ENCODE measurements at regions not wholly inside any gene's neighbourhood (a gene's known extent, or its start where the extent isn't known, plus 50 kb on each side); places are given as distances from the start of the nearest gene placed in this dataset.
A peak's percentile ranks its signal among the peaks of the same experiment; 100 is the strongest.

DNA sequence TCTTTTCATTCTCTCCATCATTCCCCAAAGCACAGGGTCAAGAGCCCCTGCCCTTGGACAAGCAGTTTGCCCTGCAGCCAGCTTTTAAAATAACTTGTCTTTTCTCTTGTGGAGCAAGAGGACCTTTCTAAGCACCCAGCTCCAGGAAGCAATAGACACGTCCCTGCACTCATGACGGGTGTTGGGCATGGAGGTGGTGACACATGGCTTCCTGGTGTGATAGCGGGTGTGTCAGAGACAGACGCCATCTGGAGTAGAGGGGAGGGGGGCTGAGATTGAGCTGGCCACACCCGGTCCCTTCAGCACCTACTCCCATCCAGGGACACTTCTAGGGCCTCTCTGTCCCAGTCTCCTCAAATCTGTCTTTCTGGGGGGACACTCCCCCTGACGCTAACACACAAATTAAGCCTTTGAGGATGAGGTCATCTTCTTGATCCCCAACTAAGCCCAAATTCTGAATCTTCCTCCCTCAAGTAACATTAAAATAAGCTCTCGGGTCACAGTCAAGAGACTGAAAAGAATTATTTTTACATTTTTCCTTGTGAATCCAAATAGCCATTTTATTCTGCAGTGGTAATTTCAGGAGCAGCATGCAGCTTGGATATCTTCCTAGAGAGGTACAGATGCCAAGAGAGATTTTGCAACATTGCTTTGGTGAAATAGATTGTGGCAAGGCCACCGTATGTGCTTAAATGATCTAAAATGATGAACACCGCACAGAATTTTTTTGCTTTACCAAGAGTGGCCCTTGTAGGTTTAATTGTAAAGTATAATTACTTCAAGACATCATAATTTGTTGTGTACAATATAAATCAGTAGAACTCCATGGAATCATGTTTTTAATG is 216.6 kb upstream of the IRX3 start:
- H3K9me3 Mint-ChIP-seq (ENCODE audit: unreplicated experiment), result peaks cover 4% of the 10 kb centered on the region
- ChIA-PET POLR2A (interaction anchor here (0.5 kb wide), 1 partner anchor 41 kb away, joined by 4 read pairs; no protein-coding TSS in a partner anchor), CTCF (interaction anchor here (0.6 to 1.1 kb wide), 7 partner anchors 8 to 339 kb away, joined by 3 to 5 read pairs (median 3); no protein-coding TSS in a partner anchor)
- H3K27me3 Mint-ChIP-seq (ENCODE audit: insufficient read depth, unreplicated experiment), result no peaks in the 10 kb centered on the region
- intact Hi-C loops (cut with micrococcal nuclease), result no loop called here
- BruUV-seq (replicated peaks), result no TSS peak
- no peak overlapping the region for H3K27ac Mint-ChIP-seq (ENCODE audit: low read depth, unreplicated experiment)
- no peaks in the 10 kb centered on the region for H3K4me1 Mint-ChIP-seq (ENCODE audit: insufficient read depth, unreplicated experiment)
- TF ChIP-seq, protein P1, sequence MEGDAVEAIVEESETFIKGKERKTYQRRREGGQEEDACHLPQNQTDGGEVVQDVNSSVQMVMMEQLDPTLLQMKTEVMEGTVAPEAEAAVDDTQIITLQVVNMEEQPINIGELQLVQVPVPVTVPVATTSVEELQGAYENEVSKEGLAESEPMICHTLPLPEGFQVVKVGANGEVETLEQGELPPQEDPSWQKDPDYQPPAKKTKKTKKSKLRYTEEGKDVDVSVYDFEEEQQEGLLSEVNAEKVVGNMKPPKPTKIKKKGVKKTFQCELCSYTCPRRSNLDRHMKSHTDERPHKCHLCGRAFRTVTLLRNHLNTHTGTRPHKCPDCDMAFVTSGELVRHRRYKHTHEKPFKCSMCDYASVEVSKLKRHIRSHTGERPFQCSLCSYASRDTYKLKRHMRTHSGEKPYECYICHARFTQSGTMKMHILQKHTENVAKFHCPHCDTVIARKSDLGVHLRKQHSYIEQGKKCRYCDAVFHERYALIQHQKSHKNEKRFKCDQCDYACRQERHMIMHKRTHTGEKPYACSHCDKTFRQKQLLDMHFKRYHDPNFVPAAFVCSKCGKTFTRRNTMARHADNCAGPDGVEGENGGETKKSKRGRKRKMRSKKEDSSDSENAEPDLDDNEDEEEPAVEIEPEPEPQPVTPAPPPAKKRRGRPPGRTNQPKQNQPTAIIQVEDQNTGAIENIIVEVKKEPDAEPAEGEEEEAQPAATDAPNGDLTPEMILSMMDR (IDR thresholded peaks at IDR 0.05; ENCODE audit: unreplicated experiment), result no peak
- DNase-seq (ENCODE audit: unreplicated experiment), result no peak
- no peaks in the 10 kb centered on the region for H3K36me3 Mint-ChIP-seq (ENCODE audit: insufficient read depth, unreplicated experiment)
- H3K4me3 Mint-ChIP-seq (ENCODE audit: unreplicated experiment), result no peak overlapping the region

DNA sequence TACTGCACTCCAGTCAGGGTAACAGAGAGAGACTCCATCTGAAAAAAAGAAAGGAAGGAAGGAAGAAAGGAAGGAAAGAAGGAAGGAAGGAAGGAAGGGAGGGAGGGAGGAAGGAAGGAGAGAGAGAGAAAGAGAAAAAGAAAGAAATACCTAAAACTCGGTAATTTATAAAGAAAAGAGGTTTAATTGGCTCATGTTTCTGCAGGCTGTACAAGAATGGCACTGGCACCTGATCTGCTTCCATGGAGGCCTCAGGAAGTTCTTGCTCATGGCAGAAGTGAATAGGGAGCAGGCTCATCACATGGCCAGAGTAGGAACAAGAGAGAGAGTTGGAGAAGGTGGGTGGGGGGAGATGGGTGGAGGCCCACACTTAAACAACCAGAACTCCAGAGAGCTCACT is 215.2 kb upstream of the IRX3 start:
- DNase-seq (ENCODE audit: unreplicated experiment), result no peak
- H3K9me3 Mint-ChIP-seq (ENCODE audit: unreplicated experiment), result peaks cover 14% of the 10 kb centered on the region
- no TSS peak for BruUV-seq (replicated peaks)
- no peak overlapping the region for H3K27ac Mint-ChIP-seq (ENCODE audit: low read depth, unreplicated experiment)
- intact Hi-C loops (cut with micrococcal nuclease), result no loop called here
- ChIA-PET CTCF (interaction anchor here (1.1 kb wide), 1 partner anchor 9 kb away, joined by 5 read pairs; no protein-coding TSS in a partner anchor), POLR2A (no interaction called here)
- no peaks in the 10 kb centered on the region for H3K27me3 Mint-ChIP-seq (ENCODE audit: insufficient read depth, unreplicated experiment)
- H3K36me3 Mint-ChIP-seq (ENCODE audit: insufficient read depth, unreplicated experiment), result no peaks in the 10 kb centered on the region
- no peaks in the 10 kb centered on the region for H3K4me1 Mint-ChIP-seq (ENCODE audit: insufficient read depth, unreplicated experiment)
- TF ChIP-seq, protein P1 (IDR thresholded peaks at IDR 0.05; ENCODE audit: unreplicated experiment), result no peak
- H3K4me3 Mint-ChIP-seq (ENCODE audit: unreplicated experiment), result no peak overlapping the region

DNA sequence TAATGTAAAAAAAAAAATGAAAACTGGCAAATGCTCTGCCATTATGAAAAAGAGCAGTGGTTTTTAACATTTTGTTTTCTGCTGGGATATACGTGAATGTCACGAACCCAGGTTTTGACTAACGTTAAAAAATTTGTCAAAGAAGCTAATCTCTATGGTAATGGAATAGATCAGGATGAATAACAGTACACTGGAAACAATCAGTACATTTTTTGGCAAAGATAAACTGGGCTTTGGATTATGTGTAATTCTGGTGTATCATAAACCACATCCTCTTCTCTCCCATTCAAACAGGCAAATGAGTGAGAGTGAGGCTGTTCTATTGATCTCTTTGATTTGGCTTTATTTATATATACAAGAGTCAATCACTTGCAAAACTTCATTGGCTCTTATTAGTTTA is 207.0 kb upstream of the IRX3 start:
- POLR2A ChIA-PET, result interaction anchor here (0.7 kb wide), 1 partner anchor 285 kb away, joined by 3 read pairs; no protein-coding TSS in a partner anchor
- Mint-ChIP-seq H3K27me3 (ENCODE audit: insufficient read depth, unreplicated experiment) (no peaks in the 10 kb centered on the region), H3K27ac (ENCODE audit: low read depth, unreplicated experiment) (no peak overlapping the region), H3K4me1 (ENCODE audit: insufficient read depth, unreplicated experiment) (no peaks in the 10 kb centered on the region), H3K36me3 (ENCODE audit: insufficient read depth, unreplicated experiment) (no peaks in the 10 kb centered on the region), H3K4me3 (ENCODE audit: unreplicated experiment) (no peak overlapping the region), H3K9me3 (ENCODE audit: unreplicated experiment) (peaks cover 14% of the 10 kb centered on the region)
- no peak for DNase-seq (ENCODE audit: unreplicated experiment)
- CTCF ChIA-PET, result interaction anchor here (0.7 to 1.3 kb wide), 4 partner anchors 9 to 319 kb away, joined by 3 to 4 read pairs (median 4); no protein-coding TSS in a partner anchor
- intact Hi-C loops (cut with micrococcal nuclease), result no loop called here
- no TSS peak for BruUV-seq (replicated peaks)
- TF ChIP-seq, protein P1 (IDR thresholded peaks at IDR 0.05; ENCODE audit: unreplicated experiment), result no peak

DNA sequence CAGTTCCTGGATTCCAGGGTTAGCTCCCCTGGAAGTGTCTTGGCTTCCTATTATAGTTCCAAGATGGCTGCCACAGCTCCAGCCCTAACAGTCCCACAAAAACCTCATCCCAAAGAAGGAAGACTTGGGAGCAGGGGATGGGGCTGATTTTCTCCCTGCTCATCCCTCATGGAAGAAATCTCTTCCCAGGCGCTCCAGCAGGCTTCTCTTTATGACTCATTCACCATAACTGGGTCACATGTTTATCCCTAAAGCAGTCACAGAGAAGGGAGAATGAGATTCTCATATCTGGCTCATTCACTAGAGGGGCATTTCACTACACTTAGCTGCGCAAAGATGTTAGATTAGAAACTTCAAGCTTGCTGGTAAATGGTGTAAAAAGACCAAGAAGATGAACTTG is 206.5 kb upstream of the IRX3 start:
- no peaks in the 10 kb centered on the region for H3K27me3 Mint-ChIP-seq (ENCODE audit: insufficient read depth, unreplicated experiment)
- peaks cover 8% of the 10 kb centered on the region for H3K9me3 Mint-ChIP-seq (ENCODE audit: unreplicated experiment)
- no peaks in the 10 kb centered on the region for H3K4me1 Mint-ChIP-seq (ENCODE audit: insufficient read depth, unreplicated experiment)
- TF ChIP-seq, protein P1 (IDR thresholded peaks at IDR 0.05; ENCODE audit: unreplicated experiment), result no peak
- no peak overlapping the region for H3K27ac Mint-ChIP-seq (ENCODE audit: low read depth, unreplicated experiment)
- H3K4me3 Mint-ChIP-seq (ENCODE audit: unreplicated experiment), result no peak overlapping the region
- H3K36me3 Mint-ChIP-seq (ENCODE audit: insufficient read depth, unreplicated experiment), result no peaks in the 10 kb centered on the region
- intact Hi-C loops (cut with micrococcal nuclease), result no loop called here
- BruUV-seq (replicated peaks), result no TSS peak
- DNase-seq (ENCODE audit: unreplicated experiment), result peak; percentile 14
- POLR2A ChIA-PET, result no interaction called here
- CTCF ChIA-PET, result interaction anchor here (0.7 to 1.3 kb wide), 4 partner anchors 9 to 724 kb away, joined by 3 to 5 read pairs (median 4); no protein-coding TSS in a partner anchor
